SH-SY5Y (cell line): ENCODE measurements at regions not wholly inside any gene's neighbourhood (a gene's known extent, or its start where the extent isn't known, plus 50 kb on each side); places are given as distances from the start of the nearest gene placed in this dataset.

Source experiments
- GATA2 ChIP-seq: IDR thresholded peaks from 2 replicates; pipeline ENCODE4 v1.6.1; 2011; ENCODE audit warnings: mild to moderate bottlenecking, low read depth, low read length
- GATA3 ChIP-seq: IDR thresholded peaks from 2 replicates; pipeline ENCODE4 v1.6.1; 2011; ENCODE audit warnings: low read depth, mild to moderate bottlenecking, low read length, moderate library complexity

DNA sequence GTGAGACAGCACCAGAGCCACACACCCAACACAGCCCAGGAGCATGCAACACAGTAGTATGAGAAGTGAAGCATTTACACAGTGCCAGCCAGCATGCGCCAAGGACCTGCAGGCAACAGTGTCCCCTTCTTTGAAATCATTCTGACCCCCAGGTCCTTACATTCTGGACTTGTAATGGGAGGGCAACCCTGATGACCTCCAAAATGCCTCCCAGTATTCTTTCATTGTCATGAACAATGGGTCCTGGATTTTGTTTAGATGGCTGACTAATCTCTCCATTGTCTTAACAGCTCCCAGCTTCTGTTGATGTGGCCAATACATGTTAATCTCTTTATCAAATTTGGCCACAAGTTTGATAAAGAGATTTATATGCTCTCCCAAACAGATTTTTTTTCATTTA is 417.1 kb downstream of the DMRTA1 start:
- TF ChIP-seq GATA2 (no peak), GATA3 (no peak)
